DND-41 (cell line): ENCODE measurements at regions not wholly inside any gene's neighbourhood (a gene's known extent, or its start where the extent isn't known, plus 50 kb on each side); places are given as distances from the start of the nearest gene placed in this dataset.

Source experiments
- CTCF ChIP-seq: IDR thresholded peaks from 2 replicates; pipeline ENCODE4 v1.5.1; 2012; ENCODE audit warnings: borderline replicate concordance, low read length, moderate library complexity, mild to moderate bottlenecking; ENCODE audit not compliant: poor library complexity, severe bottlenecking; ENCODE audit errors: extremely low read depth
- EZH2 ChIP-seq: IDR thresholded peaks from 3 replicates; pipeline ENCODE4 v1.6.1; 2012; ENCODE audit warnings: borderline replicate concordance, low read depth, mild to moderate bottlenecking, moderate library complexity, low read length, inconsistent platforms; ENCODE audit not compliant: severe bottlenecking

DNA sequence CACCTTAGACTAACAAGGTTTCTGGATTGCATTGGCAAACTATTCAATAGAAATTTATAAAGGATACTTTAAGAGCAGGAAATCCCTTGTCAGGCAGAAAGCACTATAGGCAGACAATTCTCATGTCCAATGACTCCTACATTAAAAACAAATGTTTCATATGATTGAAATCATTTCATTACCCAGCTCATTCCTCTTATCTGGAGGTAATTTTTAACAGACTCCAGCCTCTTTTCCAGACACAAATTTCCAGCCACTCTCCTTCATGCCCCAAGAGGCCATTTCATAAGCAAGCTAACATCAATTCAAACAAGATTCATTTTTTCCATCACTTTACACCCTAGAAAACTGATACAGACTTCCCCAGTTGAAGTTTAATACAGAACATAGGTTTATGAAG, 495.1 kb upstream of the FRG1 start:
- no peak for TF ChIP-seq CTCF
- TF ChIP-seq EZH2, result no peak
